ENCODE measurements at regions not wholly inside any gene's neighbourhood (a gene's known extent, or its start where the extent isn't known, plus 50 kb on each side); places are given as distances from the start of the nearest gene placed in this dataset.

GRCh38 chr12:114827461-114827860 is 143.5 kb upstream of the TBX3 start:
- TF ChIP-seq EZH2 (IDR thresholded peaks at IDR 0.05; ENCODE audit: insufficient read depth, poor library complexity, severe bottlenecking) (no peak), EZH2phosphoT487 (IDR thresholded peaks at IDR 0.05; ENCODE audit: insufficient read depth, low read depth) (no peak)

All from GM23248 (cell line).